ENCODE measurements at regions not wholly inside any gene's neighbourhood (a gene's known extent, or its start where the extent isn't known, plus 50 kb on each side); places are given as distances from the start of the nearest gene placed in this dataset.

DNA sequence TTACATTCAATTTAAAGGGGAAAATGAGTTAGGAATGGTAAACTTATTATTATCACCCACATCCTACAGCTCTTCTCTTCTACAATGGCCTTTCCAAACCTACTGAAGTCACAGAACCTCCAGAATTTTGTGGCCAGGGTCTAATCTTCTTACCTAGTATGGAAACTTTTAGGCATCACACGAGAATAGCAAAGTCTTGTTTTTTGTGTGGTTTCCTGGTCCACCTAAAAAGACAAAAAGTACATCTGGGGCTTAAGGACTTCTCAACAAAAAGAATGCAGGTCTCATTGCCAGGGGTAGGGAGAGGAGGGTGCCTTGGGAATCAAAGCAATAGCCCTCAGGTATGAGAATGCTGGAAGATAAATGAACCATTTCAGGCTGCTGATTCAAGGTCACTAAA, 345.3 kb downstream of the LMX1A start:
- TF ChIP-seq NR3C1 (IDR thresholded peaks at IDR 0.05) (no peak), RARB (CRISPR knock-in tag; IDR thresholded peaks at IDR 0.05) (no peak), MAFK (IDR thresholded peaks at IDR 0.05; ENCODE audit: partially characterized antibody) (no peak)
